IPS-NIHi11 (cell line): ENCODE measurements at regions not wholly inside any gene's neighbourhood (a gene's known extent, or its start where the extent isn't known, plus 50 kb on each side); places are given as distances from the start of the nearest gene placed in this dataset.
"Not testable (repeated sequence)": the region's sequence is repeated elsewhere in the genome, so short reads cannot be mapped to it uniquely, and the experiment has no call there.

Experiments
- DNase-seq: peaks from one replicate; pipeline ENCODE4 v3.0.0; 2012; ENCODE audit warnings: mixed read lengths, low spot score

- no peak for DNase-seq
Observed at GRCh38 chr10:37067576-37067975, 57.8 kb upstream of the ANKRD30A start.

- not testable (repeated sequence) for DNase-seq
Observed at GRCh38 chr10:37062296-37062695, 63.1 kb upstream of the ANKRD30A start.

DNA sequence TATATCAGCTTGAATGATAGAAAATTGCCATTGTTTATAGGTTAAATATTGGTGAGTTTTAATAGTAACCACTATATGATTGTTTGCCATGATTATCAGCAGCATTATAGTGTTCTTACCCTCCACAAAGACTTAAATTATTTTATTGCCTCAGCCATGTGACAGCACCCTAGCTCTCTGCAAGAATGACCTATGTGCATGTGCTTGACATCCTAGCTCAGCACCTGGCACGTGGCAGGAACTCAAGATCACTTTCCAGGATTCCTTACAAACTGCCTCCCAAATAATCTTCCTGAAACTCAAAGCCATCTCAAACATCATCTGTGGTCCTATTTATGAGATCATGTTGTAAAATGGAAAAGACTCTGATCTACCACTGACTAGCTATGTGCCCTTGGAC is 68.1 kb upstream of the ANKRD30A start:
- no peak for DNase-seq

- DNase-seq: no peak
Observed at GRCh38 chr10:37053476-37053875, 71.9 kb upstream of the ANKRD30A start.

DNA sequence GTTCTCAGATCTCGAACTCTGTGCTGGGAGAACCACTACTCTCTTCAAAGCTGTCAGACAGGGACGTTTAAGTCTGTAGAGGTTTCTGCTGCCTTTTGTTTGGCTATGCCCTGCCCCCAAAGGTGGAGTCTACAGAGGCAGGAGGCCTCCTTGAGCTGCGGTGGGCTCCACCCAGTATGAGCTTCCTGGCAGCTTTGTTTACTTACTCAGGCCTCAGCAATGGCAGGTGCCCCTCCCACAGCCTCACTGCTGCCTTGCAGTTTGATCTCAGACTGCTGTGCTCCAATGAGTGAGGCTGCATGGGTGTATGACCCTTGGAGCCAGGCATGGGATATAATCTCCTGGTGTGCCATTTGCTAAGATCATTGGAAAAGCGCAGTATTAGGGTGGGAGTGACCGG is 75.4 kb upstream of the ANKRD30A start:
- DNase-seq: not testable (repeated sequence)

DNA sequence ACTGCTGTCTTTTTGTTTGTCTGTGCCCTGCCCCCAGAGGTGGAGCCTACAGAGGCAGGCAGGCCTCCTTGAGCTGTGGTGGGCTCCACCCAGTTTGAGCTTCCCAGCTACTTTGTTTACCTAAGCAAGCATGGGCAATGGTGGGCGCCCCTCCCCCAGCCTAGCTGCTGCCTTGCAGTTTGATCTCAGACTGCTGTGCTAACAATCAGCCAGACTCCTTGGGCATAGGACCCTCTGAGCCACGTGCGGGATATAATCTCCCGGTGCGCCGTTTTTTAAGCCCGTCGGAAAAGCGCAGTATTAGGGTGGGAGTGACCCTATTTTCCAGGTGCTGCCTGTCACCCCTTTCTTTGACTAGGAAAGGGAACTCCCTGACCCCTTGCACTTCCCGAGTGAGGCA is 81.1 kb upstream of the ANKRD30A start:
- not testable (repeated sequence) for DNase-seq

DNA sequence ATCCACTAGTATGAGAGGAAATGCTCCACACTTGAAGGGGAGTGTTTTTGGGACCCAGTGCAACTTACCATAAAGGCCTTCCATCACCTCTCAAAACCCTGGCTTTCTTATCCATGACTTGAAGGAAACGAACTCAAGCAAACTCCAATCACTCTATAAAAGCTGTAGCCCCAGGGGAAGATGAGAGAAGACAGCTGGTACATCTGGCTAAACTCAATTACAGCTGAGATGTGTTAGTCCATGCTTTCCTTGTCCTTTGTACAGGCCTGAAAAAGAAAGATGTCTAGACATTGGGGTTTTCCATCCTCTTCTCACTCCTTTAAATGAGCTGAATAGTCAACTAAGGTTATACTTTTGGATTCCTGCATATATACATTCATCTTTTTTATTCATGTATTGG is 89.5 kb upstream of the ANKRD30A start:
- no peak for DNase-seq

DNA sequence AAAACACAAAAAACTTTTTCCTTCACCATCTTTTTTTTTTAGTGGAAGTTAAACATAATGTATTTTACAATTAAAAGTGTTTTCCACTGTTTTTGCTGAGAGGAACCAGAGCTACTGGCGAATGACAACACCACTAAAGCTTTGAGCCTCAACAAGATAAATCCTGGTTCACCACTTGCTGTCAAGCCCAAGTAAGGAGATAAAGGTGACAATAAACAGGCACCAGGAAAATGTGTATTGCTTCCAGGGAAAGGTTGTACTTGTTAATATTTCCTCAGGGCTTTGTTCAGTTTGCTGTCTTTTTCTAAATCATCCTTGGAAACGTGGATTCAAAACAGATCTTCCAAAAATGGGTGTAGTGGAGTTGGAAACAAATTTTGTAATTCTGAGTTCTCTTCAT is 109.9 kb upstream of the ANKRD30A start:
- DNase-seq: no peak

- DNase-seq: no peak
Observed at GRCh38 chr10:37010741-37011140, 114.7 kb upstream of the ANKRD30A start.

DNA sequence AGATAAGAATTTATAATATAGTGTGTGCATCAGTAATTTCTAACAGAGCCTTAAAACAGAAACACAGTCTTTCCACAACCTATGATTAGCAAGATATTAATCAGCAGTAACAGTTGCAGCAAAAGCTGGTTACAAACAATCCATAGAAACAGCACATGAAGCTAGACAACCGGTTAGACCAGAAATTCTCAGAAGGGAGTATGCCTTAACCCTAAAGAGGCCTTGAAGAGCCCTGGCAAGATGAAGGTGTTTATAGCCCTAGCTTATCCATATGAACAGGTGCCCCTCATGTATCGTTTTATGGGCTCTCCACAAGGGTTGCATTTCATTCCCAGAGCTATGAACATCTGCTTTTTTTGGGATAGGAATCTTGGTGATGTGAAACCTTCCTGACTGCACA is 117.1 kb upstream of the ANKRD30A start:
- DNase-seq: not testable (repeated sequence)

- no peak for DNase-seq
Observed at GRCh38 chr10:37003126-37003525, 122.3 kb upstream of the ANKRD30A start.

DNA sequence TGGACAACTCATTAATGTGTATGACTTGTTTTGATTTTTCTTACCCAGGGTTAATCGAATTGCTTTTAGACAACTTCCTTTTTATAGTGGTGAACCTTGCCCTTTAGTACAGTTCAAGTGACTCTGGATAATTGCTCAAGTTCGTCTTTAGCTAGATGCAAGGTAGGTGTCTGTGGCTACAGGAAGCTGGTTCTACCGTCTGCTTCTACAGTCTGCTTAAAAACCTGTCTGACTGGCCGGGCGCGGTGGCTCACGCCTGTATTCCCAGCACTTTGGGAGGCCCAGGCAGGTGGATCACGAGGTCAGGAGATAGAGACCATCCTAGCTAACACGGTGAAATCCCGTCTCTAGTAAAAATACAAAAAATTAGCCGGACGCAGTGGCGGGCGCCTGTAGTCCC is 129.6 kb upstream of the ANKRD30A start:
- not testable (repeated sequence) for DNase-seq

DNA sequence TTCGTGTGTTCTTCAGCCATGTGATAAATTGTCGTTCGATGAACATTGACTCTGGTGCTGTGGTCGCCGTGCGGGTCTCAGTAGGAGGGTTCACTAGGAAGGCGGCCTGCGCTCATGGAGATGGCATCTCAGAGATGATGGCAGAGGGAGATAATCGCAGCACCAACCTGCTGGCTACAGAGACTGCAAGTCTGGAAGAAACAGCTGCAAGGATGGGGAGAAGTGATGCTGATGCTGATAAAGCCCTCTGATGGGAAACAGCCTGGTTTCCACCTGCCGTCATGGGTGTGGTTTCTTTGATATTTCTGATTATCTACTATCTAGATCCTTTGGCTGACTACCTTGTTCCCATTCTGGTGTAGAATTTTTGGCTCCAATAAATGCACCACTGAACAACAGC is 130.5 kb upstream of the ANKRD30A start:
- no peak for DNase-seq

GRCh38 chr10:36989233-36989632 is 136.2 kb upstream of the ANKRD30A start:
- DNase-seq: no peak

DNA sequence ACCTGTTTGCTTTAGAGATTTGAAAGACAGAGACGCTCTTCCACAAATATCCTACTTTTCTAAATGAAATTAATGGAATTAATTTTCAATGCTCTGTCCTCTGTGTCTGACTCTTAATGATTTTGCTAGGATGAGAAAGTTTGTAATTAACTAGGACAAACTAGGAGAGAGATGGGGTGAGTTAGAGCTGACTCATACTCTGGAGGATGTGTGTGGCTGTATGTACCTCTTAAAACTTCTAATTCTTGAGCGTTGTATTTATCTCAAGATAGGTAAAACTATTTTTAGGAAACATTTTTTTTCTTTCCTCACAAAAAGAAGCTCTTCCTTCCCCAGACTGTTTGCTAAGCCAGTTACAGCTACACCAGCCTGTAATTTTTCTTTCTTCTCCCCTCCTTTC is 178.8 kb upstream of the ANKRD30A start:
- DNase-seq: no peak

DNA sequence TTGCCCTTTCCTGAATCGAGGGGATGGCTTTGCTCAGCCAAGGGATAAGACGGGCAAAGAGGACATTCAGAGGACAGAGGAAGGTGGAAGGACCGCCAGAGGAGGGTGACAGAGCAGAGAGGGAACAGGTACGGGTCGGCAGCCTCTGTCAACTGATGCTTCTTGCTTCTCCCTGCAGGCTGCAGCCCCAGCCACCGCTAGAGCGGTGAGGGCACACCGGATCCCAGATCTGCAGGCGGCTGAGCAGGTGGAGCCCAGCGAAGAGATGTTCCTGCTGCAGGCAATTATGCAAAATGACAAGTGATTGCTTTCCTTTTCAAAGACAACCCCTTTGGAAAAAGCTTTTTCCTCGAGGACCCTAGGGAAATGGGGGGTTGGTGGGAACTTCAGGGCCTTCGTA is 181.9 kb upstream of the ANKRD30A start:
- no peak for DNase-seq

DNA sequence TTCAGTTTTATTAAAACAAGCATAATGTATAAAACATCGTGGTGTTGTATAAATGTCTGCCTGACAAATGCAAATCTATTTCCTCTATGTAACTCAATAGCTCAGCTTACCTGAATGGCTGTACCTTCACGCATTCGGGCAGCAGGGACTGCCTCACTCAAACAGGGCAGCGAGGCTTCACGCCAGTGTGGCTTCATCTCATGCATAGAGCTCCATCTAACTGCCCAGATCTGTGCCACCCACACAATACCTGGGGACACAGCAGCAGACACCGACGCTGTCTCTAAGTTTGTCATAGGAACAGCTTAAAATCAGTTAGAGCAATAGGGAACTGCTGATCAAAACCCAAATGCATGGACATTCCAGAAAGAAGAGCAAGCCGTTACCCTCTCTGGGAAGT is 182.8 kb upstream of the ANKRD30A start:
- DNase-seq: no peak

GRCh38 chr10:36903040-36903439 is 222.4 kb upstream of the ANKRD30A start:
- DNase-seq: no peak

DNA sequence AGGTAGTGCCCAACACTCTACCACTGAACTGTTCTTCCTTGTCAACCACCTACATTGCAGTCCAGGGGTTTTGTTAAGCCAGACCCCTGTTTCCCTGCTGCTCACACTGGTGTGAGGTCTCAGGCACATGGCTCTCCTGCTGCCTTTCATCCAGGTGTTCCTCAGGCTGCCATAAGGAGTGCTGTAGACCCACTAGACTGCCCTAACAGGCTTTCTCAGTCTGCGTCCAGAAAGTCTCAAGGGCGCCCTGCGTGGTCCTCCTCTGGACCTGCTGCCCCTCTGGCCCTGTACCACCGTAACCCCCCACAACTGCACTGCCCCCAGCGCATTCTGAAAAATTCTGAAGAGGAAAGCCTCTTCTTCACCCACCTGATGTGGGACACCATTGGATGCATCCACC is 225.7 kb upstream of the ANKRD30A start:
- no peak for DNase-seq

DNA sequence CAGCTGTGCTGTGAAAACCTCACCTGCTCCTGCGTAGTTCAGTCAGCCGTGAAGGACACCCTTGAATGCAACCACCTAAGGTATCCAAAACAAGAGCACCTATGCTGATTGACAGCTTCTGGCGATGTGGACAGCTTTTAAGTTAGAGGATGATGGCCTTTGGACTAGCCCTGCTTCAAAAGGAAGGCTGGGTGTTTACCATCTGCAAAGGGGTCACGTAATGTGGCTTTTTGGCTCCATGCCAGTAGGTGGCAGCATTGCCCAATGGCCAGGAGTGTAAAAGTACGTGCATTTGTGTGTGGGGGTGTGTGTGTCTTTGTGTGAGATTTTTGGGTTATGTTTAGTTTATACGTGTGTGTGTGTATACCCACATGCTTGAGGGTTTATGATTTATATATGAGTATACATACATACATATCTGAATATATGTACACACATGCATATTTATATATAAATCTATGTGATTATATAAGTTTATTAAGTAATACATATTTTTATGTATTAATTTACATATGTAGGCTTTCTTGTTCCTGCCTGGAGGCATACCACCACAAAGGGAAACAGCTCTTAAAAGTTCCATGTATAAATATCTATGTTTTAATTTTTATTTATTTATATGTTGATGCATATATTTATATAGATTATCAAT is 236.3 kb upstream of the ANKRD30A start:
- peak; percentile 22 for DNase-seq

- DNase-seq: no peak
Observed at GRCh38 chr10:36886303-36886891, 239.0 kb upstream of the ANKRD30A start.

DNA sequence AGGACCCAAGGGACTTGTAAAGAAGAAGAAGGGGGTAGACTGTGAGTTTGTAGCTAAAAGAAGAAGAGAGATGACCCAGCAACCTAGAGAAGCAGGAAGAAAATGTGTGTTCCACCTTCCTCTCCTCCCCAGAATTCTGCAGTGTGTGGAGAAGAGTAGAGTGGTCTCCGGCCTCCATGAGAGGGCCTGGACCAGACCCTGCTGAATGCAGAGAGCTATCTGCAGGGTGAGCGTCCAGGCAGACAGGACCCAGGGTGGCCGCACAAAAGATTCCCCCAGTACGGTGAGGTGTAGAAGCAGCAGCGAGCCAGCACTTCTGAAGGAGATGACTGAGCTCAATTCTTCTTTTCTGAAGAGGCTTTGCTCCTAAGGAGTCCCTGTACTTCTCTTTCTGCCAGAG is 239.7 kb upstream of the ANKRD30A start:
- DNase-seq: no peak

GRCh38 chr10:36882781-36883180 is 242.6 kb upstream of the ANKRD30A start:
- no peak for DNase-seq

DNA sequence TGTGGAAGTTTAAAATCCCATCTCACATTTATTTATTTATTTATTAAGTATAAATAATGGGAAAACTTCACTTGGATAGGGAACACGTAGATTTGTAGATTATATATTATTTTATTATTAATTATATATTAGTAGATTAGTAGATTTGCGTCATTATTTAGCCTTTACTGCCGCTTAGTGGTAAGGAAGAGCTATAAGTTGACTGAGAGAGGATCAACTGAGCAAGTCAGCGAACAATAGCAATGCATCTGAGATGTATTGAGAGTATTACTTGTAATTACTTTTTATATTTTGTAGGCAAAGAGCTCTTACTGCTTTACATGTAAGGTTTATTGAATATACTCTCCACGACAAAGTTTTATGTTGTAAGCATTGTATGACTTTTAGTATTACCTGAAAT is 244.5 kb upstream of the ANKRD30A start:
- DNase-seq: peak; percentile 6
